ENCODE measurements at regions not wholly inside any gene's neighbourhood (a gene's known extent, or its start where the extent isn't known, plus 50 kb on each side); places are given as distances from the start of the nearest gene placed in this dataset.

- no peak for DNase-seq
Measured at GRCh38 chr5:164555809-164556208, 1050.4 kb downstream of the MAT2B start.

DNA sequence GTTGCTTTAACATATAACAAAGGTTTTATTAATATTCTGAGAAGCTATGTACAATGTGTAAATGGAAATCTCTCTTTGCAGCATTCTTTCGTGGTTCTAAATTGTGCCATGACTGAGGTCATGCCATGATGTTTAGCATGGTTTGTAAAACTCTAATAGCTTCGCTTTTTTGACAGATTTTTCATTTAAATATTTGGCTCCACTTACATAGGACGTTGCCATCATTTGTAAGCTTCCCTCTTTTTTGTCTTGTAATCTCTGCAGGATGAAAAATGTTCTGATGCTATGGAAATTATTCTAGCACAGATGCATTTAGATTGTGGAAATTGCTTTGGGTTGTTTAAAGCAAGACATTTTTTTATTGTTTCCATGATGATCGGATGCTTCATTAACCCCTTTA is 1054.8 kb downstream of the MAT2B start:
- no peak for DNase-seq

GRCh38 chr5:164561933-164562872 is 1056.8 kb downstream of the MAT2B start:
- DNase-seq: no peak

DNA sequence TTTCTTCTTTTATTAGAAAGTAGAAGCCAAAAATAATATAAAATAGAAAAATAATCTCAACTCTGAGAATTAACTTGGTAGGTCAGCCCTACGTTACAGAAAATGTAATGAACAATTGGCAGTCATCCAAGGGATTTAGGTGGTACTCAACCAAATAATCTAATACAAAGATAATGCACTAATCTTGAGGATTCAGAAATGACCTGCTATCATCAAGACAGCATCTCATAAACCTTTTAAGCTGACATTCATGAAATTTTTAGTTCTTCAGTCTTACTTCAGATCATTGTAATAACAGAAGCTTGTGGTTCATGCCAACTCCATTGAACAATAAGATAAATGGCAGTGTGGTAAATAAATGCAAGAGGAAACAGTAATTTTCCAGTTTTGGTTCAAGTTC is 1058.0 kb downstream of the MAT2B start:
- DNase-seq: no peak

GRCh38 chr5:164573397-164573796 is 1068.0 kb downstream of the MAT2B start:
- no peak for DNase-seq

DNA sequence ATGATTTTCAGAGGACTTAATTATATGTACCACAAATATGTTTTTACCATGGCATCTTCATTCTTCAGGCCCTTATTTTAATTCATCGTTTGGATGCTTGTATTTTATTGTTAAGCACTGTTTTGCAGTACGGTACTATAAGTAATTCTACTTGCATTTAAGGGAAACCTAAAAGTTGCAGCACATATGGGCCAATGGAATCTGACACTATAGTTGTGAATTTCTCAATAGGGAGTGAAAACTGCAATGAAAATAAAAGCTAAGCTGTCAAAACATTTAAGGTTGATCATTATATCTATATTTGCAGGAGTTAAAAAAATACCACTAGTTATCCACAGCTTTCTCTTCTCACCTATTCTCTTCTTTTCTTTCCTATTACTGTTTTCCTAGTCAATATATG is 1071.8 kb downstream of the MAT2B start:
- no peak for DNase-seq

DNA sequence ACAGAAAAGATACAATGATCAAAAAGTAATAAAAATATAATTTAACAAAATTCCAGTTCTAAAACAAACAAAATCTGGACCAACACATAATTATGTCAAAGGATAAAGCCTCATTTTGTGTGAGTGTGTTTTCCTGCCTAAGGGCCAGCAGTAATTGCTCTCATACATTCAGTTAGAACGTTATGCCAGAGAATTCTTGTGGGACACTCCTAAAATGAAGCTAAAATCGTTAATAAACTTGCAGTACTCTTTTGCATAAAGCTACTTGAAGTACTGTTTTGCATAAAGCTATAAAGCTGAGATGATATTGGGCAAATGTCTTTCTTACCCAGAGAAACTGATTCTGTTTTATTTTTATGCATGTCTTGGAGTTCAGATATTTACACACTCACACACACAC is 1072.3 kb downstream of the MAT2B start:
- no peak for DNase-seq

- no peak for DNase-seq
Measured at GRCh38 chr5:164578401-164578800, 1073.0 kb downstream of the MAT2B start.

GRCh38 chr5:164578911-164579310 is 1073.5 kb downstream of the MAT2B start:
- no peak for DNase-seq

DNA sequence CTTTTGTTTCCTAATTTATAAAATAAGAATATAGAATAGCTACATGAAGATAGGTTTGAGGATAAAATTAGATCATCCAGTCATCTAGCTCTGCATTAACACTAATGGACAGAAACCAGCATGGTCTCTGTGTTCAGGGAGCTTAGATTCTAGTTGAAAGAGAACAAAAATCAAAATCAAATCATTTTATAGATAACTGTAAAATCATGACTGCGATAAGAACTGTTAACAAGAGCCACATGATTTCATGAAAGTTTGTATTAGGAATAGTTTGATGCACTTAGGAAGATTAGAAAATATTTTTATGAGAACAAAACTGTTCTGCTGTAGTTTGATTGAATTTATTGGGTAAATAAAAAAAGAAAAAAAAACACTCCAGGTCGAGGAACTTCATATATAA is 1074.7 kb downstream of the MAT2B start:
- no peak for DNase-seq

GRCh38 chr5:164581889-164582288 is 1076.5 kb downstream of the MAT2B start:
- DNase-seq: no peak

- no peak for DNase-seq
Measured at GRCh38 chr5:164593982-164594381, 1088.6 kb downstream of the MAT2B start.

GRCh38 chr5:164597293-164597900 is 1092.0 kb downstream of the MAT2B start:
- no peak for DNase-seq

DNA sequence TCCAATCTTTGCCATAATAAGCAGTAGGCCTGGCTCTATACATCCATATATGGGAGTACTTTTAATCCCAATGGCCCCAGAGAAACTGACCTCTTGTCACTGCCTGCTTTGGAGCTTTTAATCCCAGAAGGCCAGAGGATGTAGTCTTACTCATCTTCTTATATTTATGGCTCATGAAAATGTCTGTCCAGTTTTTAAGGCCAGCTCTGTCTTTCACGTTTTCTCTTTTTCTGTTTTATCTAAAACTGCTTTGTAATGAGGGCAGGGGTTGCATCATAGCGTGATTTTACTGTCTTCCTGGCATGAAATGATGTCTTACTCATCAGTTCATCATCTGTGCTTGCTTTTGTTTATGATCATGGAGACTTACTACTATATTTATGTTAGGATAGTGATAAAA is 1094.9 kb downstream of the MAT2B start:
- no peak for DNase-seq

GRCh38 chr5:164600929-164601535 is 1095.6 kb downstream of the MAT2B start:
- no peak for DNase-seq

DNA sequence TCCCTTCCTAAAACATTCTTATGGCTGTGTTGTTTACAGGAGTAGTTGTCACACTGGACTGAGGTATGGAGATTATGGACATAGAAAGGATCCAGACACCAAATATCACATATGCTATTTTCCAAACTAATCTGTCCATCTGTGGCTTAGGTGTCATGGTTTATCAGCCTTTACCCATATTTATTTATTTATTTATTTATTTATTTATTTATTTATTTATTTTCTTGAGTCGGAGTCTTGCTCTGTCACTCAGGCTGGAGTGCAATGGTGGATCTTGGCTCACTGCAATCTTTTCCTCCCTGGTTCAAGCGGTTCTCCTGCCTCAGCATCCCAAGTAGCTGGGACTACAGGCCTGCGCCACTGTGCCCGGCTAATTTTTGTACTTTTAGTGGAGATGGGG is 1103.1 kb downstream of the MAT2B start:
- DNase-seq: no peak

DNA sequence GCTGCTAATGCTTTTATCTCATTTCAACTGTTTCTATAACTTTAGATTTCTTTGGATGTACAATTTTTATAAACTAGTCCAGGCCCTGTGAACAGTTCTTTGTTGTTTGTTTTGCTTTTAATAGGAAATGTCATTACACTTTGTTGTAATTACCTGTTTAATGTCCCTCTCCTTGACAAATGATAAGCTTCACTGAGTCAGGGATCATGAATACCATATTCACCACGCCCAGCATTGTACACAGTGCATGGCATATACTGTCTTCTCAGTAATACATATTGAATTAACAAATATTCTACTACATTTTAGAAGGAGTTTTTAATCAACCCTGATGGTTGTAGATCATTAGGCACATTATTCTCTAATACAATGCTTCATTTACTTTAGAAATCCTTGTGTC is 1105.0 kb downstream of the MAT2B start:
- no peak for DNase-seq

- DNase-seq: no peak
Measured at GRCh38 chr5:164614707-164615106, 1109.3 kb downstream of the MAT2B start.

- DNase-seq: no peak
Measured at GRCh38 chr5:164617290-164617689, 1111.9 kb downstream of the MAT2B start.

GRCh38 chr5:164627021-164627420 is 1121.6 kb downstream of the MAT2B start:
- no peak for DNase-seq

DNA sequence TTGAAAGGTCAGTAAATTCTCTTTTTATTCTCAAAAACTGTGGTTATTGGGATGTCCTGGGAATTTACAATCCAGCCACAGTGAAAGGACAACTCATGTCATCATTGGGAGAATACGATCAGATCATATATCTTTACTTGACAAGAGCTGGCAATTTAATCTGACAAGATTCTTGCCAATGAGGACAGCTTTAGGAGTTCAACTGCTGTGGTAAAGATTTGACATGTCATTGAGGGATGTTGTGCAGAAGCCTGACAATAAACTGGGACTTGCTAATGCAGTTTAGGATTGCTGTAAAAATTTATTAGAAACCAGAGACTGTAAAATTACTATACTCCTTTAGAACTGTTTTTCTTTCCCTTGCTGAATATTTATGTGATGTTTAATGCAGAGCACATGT is 1131.0 kb downstream of the MAT2B start:
- no peak for DNase-seq

- no peak for DNase-seq
Measured at GRCh38 chr5:164637931-164638521, 1132.6 kb downstream of the MAT2B start.

DNA sequence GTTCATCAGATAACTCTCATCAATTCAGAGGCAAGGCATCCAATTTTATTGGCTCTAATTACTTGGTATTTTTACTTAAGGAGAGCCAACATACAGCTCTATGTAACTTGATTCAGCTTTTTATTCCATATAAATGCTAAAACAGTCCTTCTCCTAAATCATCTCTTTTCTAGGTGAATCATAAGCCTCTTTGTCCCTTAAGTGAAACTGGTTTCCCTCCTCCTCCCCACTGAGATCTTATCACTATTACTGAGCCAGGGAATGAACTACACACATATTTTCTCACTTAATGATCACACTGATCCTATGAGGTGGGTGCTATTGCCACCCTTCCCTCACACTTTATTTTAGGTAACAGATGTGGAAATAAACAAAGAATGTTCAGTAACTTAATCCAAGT is 1143.8 kb downstream of the MAT2B start:
- no peak for DNase-seq

- no peak for DNase-seq
Measured at GRCh38 chr5:164650427-164650826, 1145.0 kb downstream of the MAT2B start.
